Upper lobe of left lung (tissue), 6 donors: ENCODE measurements at regions not wholly inside any gene's neighbourhood (a gene's known extent, or its start where the extent isn't known, plus 50 kb on each side); places are given as distances from the start of the nearest gene placed in this dataset.
"Not testable (repeated sequence)": the region's sequence is repeated elsewhere in the genome, so short reads cannot be mapped to it uniquely, and the experiment has no call there.

ENCODE experiments used
- ATAC-seq, 2 donors: fragments of 200-7000 bp; cut with Tn5 transposase; one replicate each; pipeline ENCODE4 v1.9.1; 2022; ENCODE audit warnings: mild to moderate bottlenecking in 2 of 2, moderate library complexity in 2 of 2; ENCODE audit not compliant: low FRiP score in 2 of 2
- DNase-seq, 2 donors: peaks; one replicate each; pipeline ENCODE4 v3.0.0-alpha.2; 2019 to 2020
- H3K27ac ChIP-seq, 4 donors: fragments of 200-600 bp; sonication (generic); one replicate each; pipeline ENCODE4 v1.5.1; 2016 to 2019
- H3K27me3 ChIP-seq, 4 donors: fragments of 200-600 bp; sonication (generic); one replicate each; pipeline ENCODE4 v1.5.1; 2017 to 2019
- H3K36me3 ChIP-seq, 4 donors: fragments of 200-600 bp; sonication (generic); one replicate each; pipeline ENCODE4 v1.5.1; 2016 to 2019
- H3K4me1 ChIP-seq, 4 donors: fragments of 200-600 bp; sonication (generic); one replicate each; pipeline ENCODE4 v1.5.1; 2018 to 2019
- H3K4me3 ChIP-seq, 4 donors: fragments of 200-600 bp; sonication (generic); one replicate each; pipeline ENCODE4 v1.5.1; 2017 to 2019; ENCODE audit warnings: mild to moderate bottlenecking in 2 of 4, moderate library complexity in 1 of 4
- H3K9me3 ChIP-seq, 4 donors: fragments of 200-600 bp; sonication (generic); one replicate each; pipeline ENCODE4 v1.5.1; 2018 to 2019
- CTCF ChIP-seq, 6 experiments: fragments of 450-650 bp in 4 of 6; fragments of 200-600 bp in 2 of 6; sonication (generic) in 2 of 6; IDR thresholded peaks; one replicate each; pipeline ENCODE4 v1.5.1; 2016 to 2019; ENCODE audit warnings: antibody characterized with exemption in 6 of 6
- EP300 ChIP-seq, 4 donors: sonication (generic); formaldehyde crosslinking; IDR thresholded peaks; one replicate each; pipeline ENCODE4 v1.5.1; 2017; ENCODE audit warnings: antibody characterized with exemption in 4 of 4, control low read depth in 2 of 4
- POLR2A ChIP-seq, 4 donors: fragments of 450-650 bp; IDR thresholded peaks; one replicate each; pipeline ENCODE4 v1.5.1; 2016 to 2017; ENCODE audit warnings: antibody characterized with exemption in 4 of 4, mild to moderate bottlenecking in 2 of 4
- POLR2AphosphoS5 ChIP-seq, 2 donors: sonication (generic); formaldehyde crosslinking; IDR thresholded peaks; one replicate each; pipeline ENCODE4 v1.5.1; 2017; ENCODE audit warnings: antibody characterized with exemption in 2 of 2
- WGBS, 2 donors: methylation state at CpG; one replicate each; pipeline ENCODE4 v1.1.5; 2017 to 2018; 5-methylcytosine and 5-hydroxymethylcytosine counted together
- donor health status: DM: no; HTN: no; CAD: no; lungs with moderate emphysema.
- donor health status: DM: no; HTN: yes; CAD: no; lungs with severe emphysema.

GRCh38 chr12:59491877-59492276 is 104.0 kb upstream of the SLC16A7 start:
- WGBS, 2 donors = 70 to 81% methylated on average over 2 of the region's 2 CpGs
- H3K4me1 ChIP-seq = no peaks in the 10 kb centered on the region
- no peak overlapping the region for H3K4me3 ChIP-seq
- no peaks in the 10 kb centered on the region for H3K9me3 ChIP-seq
- H3K27ac ChIP-seq = no peak overlapping the region
- no peak for ATAC-seq
- no peaks in the 10 kb centered on the region for H3K36me3 ChIP-seq
- TF ChIP-seq POLR2AphosphoS5 (IDR thresholded peaks at IDR 0.05) (no peak), POLR2A (IDR thresholded peaks at IDR 0.05) (no peak), EP300 (IDR thresholded peaks at IDR 0.05) (no peak), CTCF (IDR thresholded peaks at IDR 0.05) (no peak)
- H3K27me3 ChIP-seq = no peaks in the 10 kb centered on the region
- DNase-seq = no peak

- Histone ChIP-seq H3K27ac (no peak overlapping the region), H3K27me3 (no peaks in the 10 kb centered on the region), H3K9me3 (no peaks in the 10 kb centered on the region), H3K36me3 (no peaks in the 10 kb centered on the region), H3K4me1 (no peaks in the 10 kb centered on the region), H3K4me3 (no peak overlapping the region)
- no peak for TF ChIP-seq EP300 (IDR thresholded peaks at IDR 0.05)
- no peak for TF ChIP-seq CTCF (IDR thresholded peaks at IDR 0.05)
- TF ChIP-seq POLR2A (IDR thresholded peaks at IDR 0.05) = no peak
- TF ChIP-seq POLR2AphosphoS5 (IDR thresholded peaks at IDR 0.05) = no peak
- ATAC-seq (no peak), DNase-seq (no peak)
- 0% methylated on average over 1 of the region's 1 CpG for WGBS, 2 donors
Measured at GRCh38 chr12:59486827-59487226, 109.0 kb upstream of the SLC16A7 start.

GRCh38 chr12:59484575-59484974 is 111.3 kb upstream of the SLC16A7 start:
- Histone ChIP-seq H3K4me1 (no peaks in the 10 kb centered on the region), H3K4me3 (no peak overlapping the region), H3K9me3 (no peaks in the 10 kb centered on the region), H3K36me3 (no peaks in the 10 kb centered on the region), H3K27me3 (no peaks in the 10 kb centered on the region), H3K27ac (no peak overlapping the region)
- ATAC-seq (no peak), DNase-seq (no peak)
- TF ChIP-seq POLR2A (IDR thresholded peaks at IDR 0.05) (no peak), EP300 (IDR thresholded peaks at IDR 0.05) (no peak), CTCF (IDR thresholded peaks at IDR 0.05) (no peak), POLR2AphosphoS5 (IDR thresholded peaks at IDR 0.05) (no peak)

- not testable (repeated sequence) for ATAC-seq, H3K36me3 ChIP-seq, H3K4me3 ChIP-seq, H3K4me1 ChIP-seq, H3K27ac ChIP-seq, H3K9me3 ChIP-seq, H3K27me3 ChIP-seq, DNase-seq
Measured at GRCh38 chr12:59474236-59474635, 121.6 kb upstream of the SLC16A7 start.

- 65 to 69% methylated on average over 5 of the region's 5 CpGs for WGBS, 2 donors
- Histone ChIP-seq H3K4me3 (no peak overlapping the region), H3K9me3 (no peaks in the 10 kb centered on the region), H3K4me1 (no peaks in the 10 kb centered on the region), H3K27me3 (no peaks in the 10 kb centered on the region), H3K36me3 (no peaks in the 10 kb centered on the region), H3K27ac (no peak overlapping the region)
- TF ChIP-seq CTCF (IDR thresholded peaks at IDR 0.05) (no peak), EP300 (IDR thresholded peaks at IDR 0.05) (no peak), POLR2A (IDR thresholded peaks at IDR 0.05) (no peak), POLR2AphosphoS5 (IDR thresholded peaks at IDR 0.05) (no peak)
- no peak for ATAC-seq
- DNase-seq = no peak
Measured at GRCh38 chr12:59472273-59472672, 123.6 kb upstream of the SLC16A7 start.
